K562 (cell line): ENCODE measurements at regions not wholly inside any gene's neighbourhood (a gene's known extent, or its start where the extent isn't known, plus 50 kb on each side); places are given as distances from the start of the nearest gene placed in this dataset.
"Not testable (repeated sequence)": the region's sequence is repeated elsewhere in the genome, so short reads cannot be mapped to it uniquely, and the experiment has no call there.

Experiments used
- ATAC-seq: fragments of 200-7000 bp; cut with Tn5 transposase; 3 replicates; pipeline ENCODE4 v1.9.1; 2020; ENCODE audit warnings: moderate library complexity
- BruUV-seq: library from RNA; stranded (reverse); fragments of 400-500 nt; replicated peaks from 2 replicates; lab custom pipeline; 2021; lab: Mats Ljungman, UMichigan
- CTCF ChIA-PET: fragments of 300-600 bp; formaldehyde crosslinking; extraction: SDS; loops from one replicate; lab custom pipeline; 2021; ENCODE audit warnings: low intra/inter-chr PET ratio; lab: Yijun Ruan, JAX
- POLR2A ChIA-PET: fragments of 300-600, 350-650 bp; sonication (Branson Sonifier 250); formaldehyde crosslinking; extraction: SDS; loops from one replicate; lab custom pipeline; 2021; ENCODE audit warnings: antibody characterized with exemption, inconsistent platforms; lab: Yijun Ruan, JAX
- DNase-seq, 4 experiments: peaks; one replicate each; pipeline versions ENCODE4 v3.0.0 to v3.0.0-alpha.2; 2011 to 2018; ENCODE audit warnings: low spot score in 3 of 4, mixed read lengths in 3 of 4; ENCODE audit errors: extremely low read depth in 1 of 4
- FAIRE-seq: peaks from 2 replicates; lab custom pipeline; 2011; peaks lifted over from hg19 to GRCh38; lab: Jason Lieb, UNC
- H2AFZ ChIP-seq: 2 replicates; pipeline ENCODE4 v1.6.0; 2011; ENCODE audit warnings: low read depth, low read length, control low read depth, inconsistent platforms
- H3K27ac ChIP-seq: fragments of 200-600 bp; 3 replicates; pipeline ENCODE4 v1.8.0; 2011; ENCODE audit warnings: low read depth, mild to moderate bottlenecking, control low read depth, inconsistent platforms, low read length, moderate library complexity, mixed read lengths; ENCODE audit errors: extremely low read depth
- H3K27me3 ChIP-seq, 2 experiments: fragments of 300-600 bp in 1 of 2; 2 replicates in 1 of 2; 3 replicates in 1 of 2; pipeline versions ENCODE4 v1.6.0 to v1.8.0; 2011; ENCODE audit warnings: inconsistent platforms in 2 of 2, low read length in 2 of 2, mild to moderate bottlenecking in 1 of 2, mixed read lengths in 1 of 2, moderate library complexity in 1 of 2; ENCODE audit not compliant: control insufficient read depth in 2 of 2, insufficient read depth in 2 of 2
- H3K36me3 ChIP-seq: fragments of 300-600 bp; 3 replicates; pipeline ENCODE4 v1.8.0; 2011; ENCODE audit warnings: mild to moderate bottlenecking, low read length, inconsistent platforms; ENCODE audit not compliant: control insufficient read depth, insufficient read depth
- H3K4me1 ChIP-seq, 2 experiments: fragments of 200-600 bp in 1 of 2; replicated peaks in 1 of 2; 2 replicates in 1 of 2; 3 replicates in 1 of 2; pipeline versions ENCODE4 v1.5.1 to v1.8.0; 2011; ENCODE audit warnings: inconsistent platforms in 2 of 2, low read length in 2 of 2, mild to moderate bottlenecking in 1 of 2, mixed read lengths in 1 of 2, moderate library complexity in 1 of 2; ENCODE audit not compliant: control insufficient read depth in 2 of 2, insufficient read depth in 2 of 2
- H3K4me2 ChIP-seq: 2 replicates; pipeline ENCODE4 v1.6.1; 2011; ENCODE audit warnings: low read length, control low read depth, inconsistent platforms, mixed read lengths; ENCODE audit not compliant: insufficient read depth
- H3K4me3 ChIP-seq: fragments of 200-600 bp; sonication (generic), shearing (Covaris generic); 2 replicates; pipeline ENCODE4 v1.5.1; 2016; ENCODE audit warnings: control low read depth, inconsistent platforms
- H3K79me2 ChIP-seq: fragments of 200-600 bp; 3 replicates; pipeline ENCODE4 v1.8.0; 2011; ENCODE audit warnings: low read length, inconsistent platforms; ENCODE audit not compliant: control insufficient read depth, insufficient read depth
- H3K9ac ChIP-seq, 2 experiments: 2 replicates each; pipeline versions ENCODE4 v1.6.0 to v1.6.1; 2011; ENCODE audit warnings: low read depth in 2 of 2, low read length in 2 of 2, control low read depth in 1 of 2, inconsistent platforms in 1 of 2, mild to moderate bottlenecking in 1 of 2, mixed read lengths in 1 of 2; ENCODE audit not compliant: insufficient read depth in 1 of 2
- H3K9me1 ChIP-seq: one replicate; pipeline ENCODE4 v1.6.0; 2011; ENCODE audit warnings: inconsistent platforms, mild to moderate bottlenecking, low read length, moderate library complexity; ENCODE audit not compliant: control insufficient read depth, insufficient read depth
- H3K9me3 ChIP-seq: replicated peaks from 2 replicates; pipeline ENCODE4 v1.5.1; 2011; ENCODE audit warnings: low read depth, low read length, inconsistent platforms; ENCODE audit not compliant: control insufficient read depth, insufficient read depth
- H4K20me1 ChIP-seq: replicated peaks from 2 replicates; pipeline ENCODE4 v1.6.1; 2011; ENCODE audit warnings: low read length, inconsistent platforms, mixed read lengths; ENCODE audit not compliant: control insufficient read depth, insufficient read depth
- CHAMP1 ChIP-seq: fragments of 450-650 bp; IDR thresholded peaks from 2 replicates; pipeline ENCODE4 v1.6.1; 2016; ENCODE audit warnings: mild to moderate bottlenecking
- GABPA ChIP-seq: fragments of 200-800 bp; sonication (Bioruptor generic); conservative IDR thresholded peaks from 2 replicates; pipeline ENCODE4 v1.6.1; 2016; ENCODE audit warnings: low read depth, missing genetic modification characterization, missing compliant biosample characterization
- GTF2A2 ChIP-seq: IDR thresholded peaks from 2 replicates; pipeline ENCODE4 v1.6.1; 2016; ENCODE audit warnings: mild to moderate bottlenecking, missing genetic modification characterization, missing compliant biosample characterization
- HDAC3 ChIP-seq: fragments of 450-650 bp; IDR thresholded peaks from 2 replicates; pipeline ENCODE4 v1.6.1; 2018; ENCODE audit warnings: borderline replicate concordance, mild to moderate bottlenecking, moderate library complexity; ENCODE audit not compliant: partially characterized antibody
- HEY1 ChIP-seq: fragments of 250-450 bp; sonication (Bioruptor Pico); IDR thresholded peaks from 2 replicates; pipeline ENCODE4 v1.5.0; 2020; ENCODE audit warnings: mild to moderate bottlenecking, moderate library complexity, borderline replicate concordance
- KAT8 ChIP-seq: fragments of 450-650 bp; IDR thresholded peaks from 2 replicates; pipeline ENCODE4 v1.6.1; 2016; ENCODE audit warnings: low read depth, mild to moderate bottlenecking
- PHF20 ChIP-seq: fragments of 450-650 bp; IDR thresholded peaks from 2 replicates; pipeline ENCODE4 v1.6.1; 2018; ENCODE audit not compliant: partially characterized antibody
- SIN3A ChIP-seq, 2 experiments: fragments of 150-350 bp in 1 of 2; IDR thresholded peaks; 2 replicates each; pipeline ENCODE4 v1.6.1; 2011 to 2016; ENCODE audit warnings: borderline replicate concordance in 2 of 2, low read depth in 2 of 2, low read length in 2 of 2, mild to moderate bottlenecking in 2 of 2, moderate library complexity in 2 of 2; ENCODE audit not compliant: control insufficient read depth in 1 of 2
- WGBS: fragments of 100-300 bp; shearing (Covaris generic); methylation state at CpG from one replicate; pipeline ENCODE4 v1.1.6; 2016; ENCODE audit warnings: low coverage, mixed read lengths; ENCODE audit not compliant: insufficient coverage; ENCODE audit errors: missing lambda C conversion rate; 5-methylcytosine and 5-hydroxymethylcytosine counted together
- in situ Hi-C: fragments of 300-500 bp; cut with MboI; formaldehyde crosslinking; loops from 4 replicates; pipeline ENCODE4 v1.15.0; 2018; ENCODE audit warnings: inconsistent platforms, mixed read lengths
- intact Hi-C: fragments of 100-400 bp; cut with micrococcal nuclease; formaldehyde crosslinking; loops from 2 replicates; pipeline ENCODE4 v1.14.2; 2022

- TF ChIP-seq HDAC3 (no peak), CHAMP1 (no peak), PHF20 (no peak), GTF2A2 (no peak), SIN3A (IDR thresholded peaks at IDR 0.05; ENCODE audit: borderline replicate concordance in 2 of 2, control insufficient read depth in 1 of 2, low read depth in 2 of 2, low read length in 2 of 2) (no peak), HEY1 (CRISPR knock-in tag) (no peak), KAT8 (no peak)
These were observed 64.5 kb upstream of the SLC44A3 start (continued) for GRCh38 chr1:94755675-94756074.

- not testable (repeated sequence) for H4K20me1 ChIP-seq, DNase-seq, H3K9ac ChIP-seq, BruUV-seq, H3K79me2 ChIP-seq, ATAC-seq, H3K36me3 ChIP-seq, H3K27me3 ChIP-seq
- 0 out of 2 replicates have a peak overlapping the region, but pooled peaks have one; percentile 14 for H2AFZ ChIP-seq
- 0 out of 2 replicates have a peak, but pooled peaks have one; percentile 4 for TF ChIP-seq GABPA
- TF ChIP-seq, all 486 proteins: peak for 1; not testable (repeated sequence) for 485
- CTCF ChIA-PET, POLR2A ChIA-PET, H3K4me1 ChIP-seq, intact Hi-C loops, H3K9me3 ChIP-seq, FAIRE-seq, H3K4me3 ChIP-seq, H3K9me1 ChIP-seq, in situ Hi-C loops, H3K27ac ChIP-seq, H3K4me2 ChIP-seq: not testable (repeated sequence)
- WGBS, result 33% methylated on average over 3 of the region's 3 CpGs
These were observed 65.1 kb upstream of the SLC44A3 start for GRCh38 chr1:94755016-94755415.
